ENCODE measurements at regions not wholly inside any gene's neighbourhood (a gene's known extent, or its start where the extent isn't known, plus 50 kb on each side); places are given as distances from the start of the nearest gene placed in this dataset.

GRCh38 chr3:29201604-29202003 lies 79.3 kb upstream of the RBMS3 start:
- DNase-seq, result no peak

- DNase-seq, result no peak
Observed at GRCh38 chr3:29202378-29202777, 78.5 kb upstream of the RBMS3 start.

- no peak for DNase-seq
Observed at GRCh38 chr3:29203851-29204250, 77.0 kb upstream of the RBMS3 start.

- no peak for DNase-seq
Observed at GRCh38 chr3:29207427-29207826, 73.4 kb upstream of the RBMS3 start.

- no peak for DNase-seq
Observed at GRCh38 chr3:29212789-29213433, 68.0 kb upstream of the RBMS3 start.

- no peak for DNase-seq
Observed at GRCh38 chr3:29214009-29214658, 66.7 kb upstream of the RBMS3 start.

GRCh38 chr3:29215948-29216347 lies 64.9 kb upstream of the RBMS3 start:
- no peak for DNase-seq

GRCh38 chr3:29226706-29227105 lies 54.2 kb upstream of the RBMS3 start:
- DNase-seq, result no peak

- DNase-seq, result no peak
Observed at GRCh38 chr3:29227307-29227706, 53.6 kb upstream of the RBMS3 start.
